ENCODE measurements at regions not wholly inside any gene's neighbourhood (a gene's known extent, or its start where the extent isn't known, plus 50 kb on each side); places are given as distances from the start of the nearest gene placed in this dataset.

- no peak for TF ChIP-seq CTCF (IDR thresholded peaks at IDR 0.05)
- Histone ChIP-seq H3K27me3 (ENCODE audit: insufficient read depth in 3 of 3, low read length in 2 of 3) (no peaks in the 10 kb centered on the region), H3K4me1 (no peaks in the 10 kb centered on the region), H3K4me3 (no peak overlapping the region), H3K9me3 (no peaks in the 10 kb centered on the region), H3K36me3 (ENCODE audit: insufficient read depth in 1 of 2, low read depth in 1 of 2) (no peaks in the 10 kb centered on the region), H3K27ac (no peak overlapping the region)
- no peak for ATAC-seq
- DNase-seq, result no peak
- WGBS, 3 donors, result 52 to 55% (median 55%) methylated on average over 2 of the region's 2 CpGs
- intact Hi-C loops (cut with DNase I), result no loop called here
Measured at GRCh38 chr6:48307573-48307972, 196.6 kb upstream of the PTCHD4 start.

DNA sequence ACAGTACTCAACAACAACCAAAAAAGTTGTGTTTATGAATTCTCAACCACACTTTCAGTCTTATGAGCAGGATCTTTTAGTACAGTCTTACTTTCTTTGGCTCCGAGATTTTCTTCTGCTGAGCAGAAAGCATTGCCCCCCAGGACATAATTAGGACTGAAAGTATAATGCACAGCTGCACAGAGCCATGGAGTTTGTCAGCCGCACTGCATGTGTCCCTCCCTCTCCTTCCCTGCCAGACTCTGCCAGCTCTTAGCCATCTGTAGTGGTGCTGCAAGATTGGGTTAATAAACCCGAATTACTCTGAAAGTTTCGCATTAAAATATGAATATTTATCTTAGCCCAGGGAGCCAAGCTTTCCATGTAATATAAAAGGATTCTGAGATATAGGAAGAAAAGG is 179.6 kb upstream of the PTCHD4 start:
- Histone ChIP-seq H3K27ac (no peak overlapping the region), H3K27me3 (ENCODE audit: insufficient read depth in 3 of 3, low read length in 2 of 3) (no peaks in the 10 kb centered on the region), H3K4me1 (no peaks in the 10 kb centered on the region), H3K9me3 (peaks cover 7% of the 10 kb centered on the region), H3K36me3 (ENCODE audit: insufficient read depth in 1 of 2, low read depth in 1 of 2) (no peaks in the 10 kb centered on the region), H3K4me3 (no peak overlapping the region)
- intact Hi-C loops (cut with DNase I), result no loop called here
- ATAC-seq, result no peak
- DNase-seq, result no peak
- 62 to 81% (median 78%) methylated on average over 4 of the region's 4 CpGs for WGBS, 3 donors
- no peak for TF ChIP-seq CTCF (IDR thresholded peaks at IDR 0.05)

DNA sequence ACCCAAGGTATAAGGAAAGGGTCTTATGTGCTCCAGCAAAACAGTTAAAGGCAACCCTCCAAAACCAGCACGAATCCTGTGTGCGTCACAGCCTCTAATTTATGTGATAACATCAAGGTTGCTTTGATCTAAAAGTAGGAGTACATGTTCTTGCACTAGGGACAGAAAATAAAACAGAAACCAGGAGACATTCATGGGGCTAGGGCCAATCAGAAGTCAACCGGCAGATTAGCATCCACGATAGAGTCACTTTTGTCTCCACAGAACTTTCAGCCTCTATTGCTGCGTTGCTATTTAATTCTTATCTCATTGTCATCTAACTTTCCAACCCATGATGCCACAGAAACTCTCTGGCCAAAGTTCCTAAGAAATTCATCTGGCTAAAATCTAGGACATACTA is 178.8 kb upstream of the PTCHD4 start:
- DNase-seq (no peak), ATAC-seq (no peak)
- WGBS, 3 donors, result 64 to 78% (median 65%) methylated on average over 5 of the region's 5 CpGs
- Histone ChIP-seq H3K9me3 (peaks cover 10% of the 10 kb centered on the region), H3K36me3 (ENCODE audit: insufficient read depth in 1 of 2, low read depth in 1 of 2) (no peaks in the 10 kb centered on the region), H3K4me1 (no peaks in the 10 kb centered on the region), H3K27me3 (ENCODE audit: insufficient read depth in 3 of 3, low read length in 2 of 3) (no peaks in the 10 kb centered on the region), H3K4me3 (no peak overlapping the region), H3K27ac (no peak overlapping the region)
- TF ChIP-seq CTCF (IDR thresholded peaks at IDR 0.05), result no peak
- intact Hi-C loops (cut with DNase I), result no loop called here

DNA sequence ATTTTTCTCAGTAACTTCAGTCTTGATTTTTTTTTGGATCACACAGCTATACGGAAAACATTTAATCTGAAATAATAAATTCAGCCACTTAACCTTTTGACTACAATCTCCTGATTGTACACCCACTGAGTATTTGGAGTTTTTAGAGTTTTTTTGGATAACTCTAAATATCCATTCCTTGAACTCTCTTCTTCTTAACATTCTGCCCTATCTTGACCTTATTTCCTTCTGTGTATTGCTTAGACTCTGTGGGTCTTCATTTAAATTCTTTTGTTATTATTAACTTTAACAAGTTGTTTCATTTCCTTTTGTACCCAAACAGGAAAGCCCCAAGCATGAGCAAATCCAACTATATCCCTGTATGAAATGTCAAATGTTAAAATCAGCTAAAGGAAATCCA is 170.2 kb upstream of the PTCHD4 start:
- intact Hi-C loops (cut with DNase I), result no loop called here
- ATAC-seq (no peak), DNase-seq (no peak)
- WGBS, 3 donors, result 27 to 56% (median 50%) methylated on average over 1 of the region's 1 CpG
- Histone ChIP-seq H3K4me3 (no peak overlapping the region), H3K27me3 (ENCODE audit: insufficient read depth in 3 of 3, low read length in 2 of 3) (no peaks in the 10 kb centered on the region), H3K27ac (no peak overlapping the region), H3K9me3 (peaks cover 9% of the 10 kb centered on the region), H3K4me1 (no peaks in the 10 kb centered on the region), H3K36me3 (ENCODE audit: insufficient read depth in 1 of 2, low read depth in 1 of 2) (no peaks in the 10 kb centered on the region)
- TF ChIP-seq CTCF (IDR thresholded peaks at IDR 0.05), result no peak

DNA sequence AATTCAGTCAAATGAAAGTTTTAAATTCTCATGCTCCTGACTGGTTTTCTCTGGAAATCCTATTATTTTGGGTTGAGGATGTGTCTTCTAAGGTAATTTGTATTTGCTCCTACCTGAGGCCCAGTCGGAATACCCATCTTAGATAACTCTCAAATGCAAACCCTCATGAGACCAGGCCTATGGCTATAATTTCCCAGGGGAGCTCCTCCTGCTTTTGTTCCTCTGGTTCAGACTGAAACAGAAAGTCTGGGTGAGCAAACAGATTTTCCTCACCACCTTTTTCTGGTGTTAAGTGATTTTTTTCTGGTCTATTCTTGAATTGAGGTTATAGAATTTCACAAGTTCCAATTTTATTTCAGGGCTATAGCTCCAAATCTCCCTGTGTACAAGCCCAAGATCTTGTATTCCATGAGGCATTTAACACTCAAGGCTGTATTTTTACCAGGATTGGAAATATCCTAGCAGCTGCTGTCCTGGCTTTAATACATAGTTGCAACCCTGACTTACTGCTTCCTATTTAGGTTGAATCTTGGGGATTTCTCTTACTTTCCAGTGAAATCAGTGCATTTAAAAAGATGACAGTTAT is 169.1 kb upstream of the PTCHD4 start:
- no peak overlapping the region for H3K27ac ChIP-seq
- H3K4me1 ChIP-seq, result no peaks in the 10 kb centered on the region
- DNase-seq, result no peak
- H3K27me3 ChIP-seq (ENCODE audit: insufficient read depth in 3 of 3, low read length in 2 of 3), result no peaks in the 10 kb centered on the region
- no peaks in the 10 kb centered on the region for H3K36me3 ChIP-seq (ENCODE audit: insufficient read depth in 1 of 2, low read depth in 1 of 2)
- no peak for TF ChIP-seq CTCF (IDR thresholded peaks at IDR 0.05)
- no peak overlapping the region for H3K4me3 ChIP-seq
- no peak for ATAC-seq
- intact Hi-C loops (cut with DNase I), result no loop called here
- WGBS, 3 donors, result 40 to 60% (median 57%) methylated on average over 1 of the region's 1 CpG
- H3K9me3 ChIP-seq, result no peaks in the 10 kb centered on the region

Measured in psoas muscle (tissue), 7 donors.